IPS-18a (cell line): ENCODE measurements at regions not wholly inside any gene's neighbourhood (a gene's known extent, or its start where the extent isn't known, plus 50 kb on each side); places are given as distances from the start of the nearest gene placed in this dataset.

ENCODE experiments used
- H3K27ac ChIP-seq: one replicate; pipeline ENCODE4 v1.5.1; 2013; ENCODE audit warnings: low read length
- H3K27me3 ChIP-seq: one replicate; pipeline ENCODE4 v1.6.1; 2013; ENCODE audit warnings: mild to moderate bottlenecking, low read length; ENCODE audit not compliant: control insufficient read depth, insufficient read depth
- H3K36me3 ChIP-seq: one replicate; pipeline ENCODE4 v1.6.1; 2013; ENCODE audit warnings: low read depth, low read length; ENCODE audit not compliant: control insufficient read depth
- H3K4me1 ChIP-seq: one replicate; pipeline ENCODE4 v1.6.1; 2013; ENCODE audit warnings: low read depth, low read length; ENCODE audit not compliant: control insufficient read depth
- H3K4me3 ChIP-seq: one replicate; pipeline ENCODE4 v1.5.1; 2013; ENCODE audit warnings: low read length
- H3K9ac ChIP-seq: one replicate; pipeline ENCODE4 v1.6.1; 2013; ENCODE audit warnings: mild to moderate bottlenecking, low read length, moderate library complexity
- H3K9me3 ChIP-seq: one replicate; pipeline ENCODE4 v1.6.1; 2013; ENCODE audit warnings: low read depth, low read length; ENCODE audit not compliant: control insufficient read depth

- Histone ChIP-seq H3K4me1 (no peaks in the 10 kb centered on the region), H3K27me3 (no peaks in the 10 kb centered on the region), H3K36me3 (no peaks in the 10 kb centered on the region), H3K4me3 (no peak overlapping the region), H3K9ac (no peak overlapping the region), H3K27ac (no peak overlapping the region), H3K9me3 (no peaks in the 10 kb centered on the region)
Observed at GRCh38 chr4:125702406-125702805, 387.7 kb downstream of the FAT4 start.

GRCh38 chr4:125703443-125703842 lies 388.7 kb downstream of the FAT4 start:
- Histone ChIP-seq H3K27ac (no peak overlapping the region), H3K4me1 (no peaks in the 10 kb centered on the region)

GRCh38 chr4:125704726-125705125 lies 390.0 kb downstream of the FAT4 start:
- Histone ChIP-seq H3K9ac (no peak overlapping the region), H3K27ac (no peak overlapping the region), H3K27me3 (no peaks in the 10 kb centered on the region), H3K4me3 (no peak overlapping the region), H3K4me1 (peaks cover 4% of the 10 kb centered on the region), H3K9me3 (no peaks in the 10 kb centered on the region), H3K36me3 (no peaks in the 10 kb centered on the region)

More at GRCh38 chr4:125703443-125703842, 388.7 kb downstream of the FAT4 start:
- H3K9me3 ChIP-seq = no peaks in the 10 kb centered on the region
- H3K9ac ChIP-seq = no peak overlapping the region
- no peaks in the 10 kb centered on the region for H3K36me3 ChIP-seq
- H3K27me3 ChIP-seq = no peaks in the 10 kb centered on the region
- H3K4me3 ChIP-seq = no peak overlapping the region

- Histone ChIP-seq H3K27me3 (no peaks in the 10 kb centered on the region), H3K4me3 (no peak overlapping the region), H3K9me3 (no peaks in the 10 kb centered on the region), H3K36me3 (no peaks in the 10 kb centered on the region), H3K4me1 (peaks cover 4% of the 10 kb centered on the region), H3K9ac (no peak overlapping the region), H3K27ac (no peak overlapping the region)
Observed at GRCh38 chr4:125705681-125706080, 390.9 kb downstream of the FAT4 start.

GRCh38 chr4:125707397-125707796 lies 392.6 kb downstream of the FAT4 start:
- Histone ChIP-seq H3K27ac (no peak overlapping the region), H3K4me1 (peaks cover 8% of the 10 kb centered on the region), H3K4me3 (no peak overlapping the region)

GRCh38 chr4:125710766-125711165 lies 396.0 kb downstream of the FAT4 start:
- Histone ChIP-seq H3K4me3 (no peak overlapping the region), H3K9me3 (no peaks in the 10 kb centered on the region), H3K4me1 (peaks cover 20% of the 10 kb centered on the region), H3K9ac (no peak overlapping the region), H3K27me3 (no peaks in the 10 kb centered on the region), H3K27ac (no peak overlapping the region), H3K36me3 (no peaks in the 10 kb centered on the region)

More at GRCh38 chr4:125707397-125707796, 392.6 kb downstream of the FAT4 start:
- Histone ChIP-seq H3K9ac (no peak overlapping the region), H3K36me3 (no peaks in the 10 kb centered on the region), H3K27me3 (no peaks in the 10 kb centered on the region), H3K9me3 (no peaks in the 10 kb centered on the region)

GRCh38 chr4:125714049-125714448 lies 399.3 kb downstream of the FAT4 start:
- Histone ChIP-seq H3K4me1 (peaks cover 20% of the 10 kb centered on the region), H3K9me3 (peaks cover 3% of the 10 kb centered on the region), H3K9ac (no peak overlapping the region), H3K36me3 (no peaks in the 10 kb centered on the region), H3K27ac (peak overlapping the region; percentile 36), H3K27me3 (no peaks in the 10 kb centered on the region), H3K4me3 (no peak overlapping the region)

GRCh38 chr4:125714845-125715244 lies 400.1 kb downstream of the FAT4 start:
- Histone ChIP-seq H3K9me3 (peaks cover 3% of the 10 kb centered on the region), H3K9ac (peak overlapping the region; percentile 10), H3K4me1 (peaks cover 16% of the 10 kb centered on the region), H3K27ac (no peak overlapping the region), H3K27me3 (no peaks in the 10 kb centered on the region), H3K36me3 (no peaks in the 10 kb centered on the region), H3K4me3 (no peak overlapping the region)

GRCh38 chr4:125719987-125720386 lies 405.2 kb downstream of the FAT4 start:
- peaks cover 3% of the 10 kb centered on the region for H3K9me3 ChIP-seq
- no peaks in the 10 kb centered on the region for H3K27me3 ChIP-seq
- H3K9ac ChIP-seq = no peak overlapping the region
- no peaks in the 10 kb centered on the region for H3K36me3 ChIP-seq
- H3K4me3 ChIP-seq = no peak overlapping the region
- H3K27ac ChIP-seq = no peak overlapping the region
- peaks cover 3% of the 10 kb centered on the region for H3K4me1 ChIP-seq

- Histone ChIP-seq H3K27ac (no peak overlapping the region), H3K4me3 (no peak overlapping the region), H3K27me3 (no peaks in the 10 kb centered on the region)
Observed at GRCh38 chr4:125722009-125722408, 407.3 kb downstream of the FAT4 start.

GRCh38 chr4:125725957-125726525 lies 411.3 kb downstream of the FAT4 start:
- no peak overlapping the region for H3K9ac ChIP-seq
- H3K27ac ChIP-seq = no peak overlapping the region
- H3K36me3 ChIP-seq = no peaks in the 10 kb centered on the region
- peaks cover 37% of the 10 kb centered on the region for H3K4me1 ChIP-seq
- no peaks in the 10 kb centered on the region for H3K27me3 ChIP-seq
- no peaks in the 10 kb centered on the region for H3K9me3 ChIP-seq
- H3K4me3 ChIP-seq = no peak overlapping the region

More at GRCh38 chr4:125722009-125722408, 407.3 kb downstream of the FAT4 start:
- H3K9me3 ChIP-seq = peaks cover 3% of the 10 kb centered on the region
- no peak overlapping the region for H3K9ac ChIP-seq
- peaks cover 13% of the 10 kb centered on the region for H3K4me1 ChIP-seq
- no peaks in the 10 kb centered on the region for H3K36me3 ChIP-seq

- H3K4me1 ChIP-seq = peaks cover 41% of the 10 kb centered on the region
- H3K27me3 ChIP-seq = no peaks in the 10 kb centered on the region
- H3K9ac ChIP-seq = no peak overlapping the region
Observed at GRCh38 chr4:125727931-125728330, 413.2 kb downstream of the FAT4 start.

More at GRCh38 chr4:125727931-125728330, 413.2 kb downstream of the FAT4 start:
- Histone ChIP-seq H3K36me3 (no peaks in the 10 kb centered on the region), H3K9me3 (no peaks in the 10 kb centered on the region), H3K27ac (no peak overlapping the region), H3K4me3 (no peak overlapping the region)
